GM19238 (cell line): ENCODE measurements at regions not wholly inside any gene's neighbourhood (a gene's known extent, or its start where the extent isn't known, plus 50 kb on each side); places are given as distances from the start of the nearest gene placed in this dataset.
"Not testable (repeated sequence)": the region's sequence is repeated elsewhere in the genome, so short reads cannot be mapped to it uniquely, and the experiment has no call there.

ENCODE experiments used
- DNase-seq: peaks from one replicate; pipeline ENCODE4 v3.0.0; 2011; ENCODE audit warnings: low spot score; ENCODE audit not compliant: insufficient read length

- no peak for DNase-seq
These were observed 71.1 kb downstream of the FAM50B start for GRCh38 chr6:3920321-3920720.

- DNase-seq = no peak
These were observed 72.5 kb downstream of the FAM50B start for GRCh38 chr6:3921663-3922062.

- DNase-seq = not testable (repeated sequence)
These were observed 73.4 kb downstream of the FAM50B start for GRCh38 chr6:3922619-3923018.

- not testable (repeated sequence) for DNase-seq
These were observed 76.3 kb downstream of the FAM50B start for GRCh38 chr6:3925223-3926149.

- DNase-seq = no peak
These were observed 76.9 kb downstream of the FAM50B start for GRCh38 chr6:3926150-3926482.

GRCh38 chr6:3928111-3928510 lies 78.9 kb downstream of the FAM50B start:
- DNase-seq = no peak

- DNase-seq = no peak
These were observed 80.2 kb downstream of the FAM50B start for GRCh38 chr6:3929281-3929798.

GRCh38 chr6:3937438-3937837 lies 88.3 kb downstream of the FAM50B start:
- DNase-seq = no peak

- DNase-seq = no peak
These were observed 89.7 kb downstream of the FAM50B start for GRCh38 chr6:3938715-3939367.

- no peak for DNase-seq
These were observed 90.3 kb downstream of the FAM50B start for GRCh38 chr6:3939368-3939958.

GRCh38 chr6:3939964-3940363 lies 90.8 kb downstream of the FAM50B start:
- DNase-seq = no peak

GRCh38 chr6:3940703-3941102 lies 91.5 kb downstream of the FAM50B start:
- no peak for DNase-seq

GRCh38 chr6:3943331-3943765 lies 94.2 kb downstream of the FAM50B start:
- DNase-seq = no peak

GRCh38 chr6:3944246-3944645 lies 95.1 kb downstream of the FAM50B start:
- no peak for DNase-seq

GRCh38 chr6:3946778-3947177 lies 97.6 kb downstream of the FAM50B start:
- DNase-seq = no peak

GRCh38 chr6:3948866-3949265 lies 99.7 kb downstream of the FAM50B start:
- no peak for DNase-seq

GRCh38 chr6:3949521-3949920 lies 100.3 kb downstream of the FAM50B start:
- no peak for DNase-seq

- DNase-seq = no peak
These were observed 106.9 kb downstream of the FAM50B start for GRCh38 chr6:3956054-3956453.

GRCh38 chr6:3957321-3957720 lies 108.1 kb downstream of the FAM50B start:
- no peak for DNase-seq

- no peak for DNase-seq
These were observed 109.1 kb downstream of the FAM50B start for GRCh38 chr6:3958255-3958654.

GRCh38 chr6:3959385-3959784 lies 110.2 kb downstream of the FAM50B start:
- no peak for DNase-seq

- DNase-seq = no peak
These were observed 111.7 kb downstream of the FAM50B start for GRCh38 chr6:3960754-3961361.
